WTC11 (cell line): ENCODE measurements at regions not wholly inside any gene's neighbourhood (a gene's known extent, or its start where the extent isn't known, plus 50 kb on each side); places are given as distances from the start of the nearest gene placed in this dataset.

Experiments used
- ATF6 ChIP-seq: sonication (generic); formaldehyde crosslinking; IDR thresholded peaks from 2 replicates; pipeline ENCODE4 v1.8.1; 2023; ENCODE audit warnings: mild to moderate bottlenecking, missing genetic modification reagents
- CTCF ChIP-seq: fragments of 200-600 bp; IDR thresholded peaks from 2 replicates; pipeline ENCODE4 v1.8.0; 2022; ENCODE audit warnings: antibody characterized with exemption
- ESRRA ChIP-seq: sonication (generic); formaldehyde crosslinking; IDR thresholded peaks from 2 replicates; pipeline ENCODE4 v1.8.1; 2022; ENCODE audit warnings: mild to moderate bottlenecking, missing genetic modification reagents, borderline replicate concordance
- GABPB1 ChIP-seq: sonication (generic); formaldehyde crosslinking; IDR thresholded peaks from 2 replicates; pipeline ENCODE4 v1.8.1; 2023; ENCODE audit warnings: mild to moderate bottlenecking, missing genetic modification reagents
- HMGA2 ChIP-seq: fragments of 250-450 bp; sonication (Bioruptor Pico); IDR thresholded peaks from 2 replicates; pipeline ENCODE4 v1.4.0; 2021; ENCODE audit warnings: mild to moderate bottlenecking, moderate library complexity
- NFYB ChIP-seq: sonication (generic); formaldehyde crosslinking; conservative IDR thresholded peaks from 2 replicates; pipeline ENCODE4 v1.8.0; 2022; ENCODE audit warnings: low read depth, missing genetic modification reagents
- TEAD4 ChIP-seq: sonication (generic); formaldehyde crosslinking; IDR thresholded peaks from 2 replicates; pipeline ENCODE4 v1.8.0; 2022; ENCODE audit warnings: mild to moderate bottlenecking, missing genetic modification reagents
- ZNF317 ChIP-seq: sonication (generic); formaldehyde crosslinking; IDR thresholded peaks from 2 replicates; pipeline ENCODE4 v1.8.1; 2023; ENCODE audit warnings: low read depth, mild to moderate bottlenecking, moderate library complexity, missing genetic modification reagents, borderline replicate concordance
- TF ChIP-seq, protein P1 (sequence below): fragments of 250-450 bp; sonication (Bioruptor Pico); IDR thresholded peaks from 2 replicates; pipeline ENCODE4 v1.9.0; 2021; ENCODE audit warnings: mild to moderate bottlenecking
- TF ChIP-seq, protein P2 (sequence below): fragments of 250-450 bp; sonication (Bioruptor Pico); IDR thresholded peaks from 2 replicates; pipeline ENCODE4 v1.8.0; 2021; ENCODE audit warnings: mild to moderate bottlenecking
- TF ChIP-seq, protein P3 (sequence below): sonication (generic); formaldehyde crosslinking; IDR thresholded peaks from 2 replicates; pipeline ENCODE4 v1.8.0; 2022; ENCODE audit warnings: mild to moderate bottlenecking, missing genetic modification reagents
- TF ChIP-seq, protein P4 (sequence below): sonication (generic); formaldehyde crosslinking; IDR thresholded peaks from 2 replicates; pipeline ENCODE4 v1.8.1; 2022; ENCODE audit warnings: mild to moderate bottlenecking, missing genetic modification reagents, moderate library complexity, borderline replicate concordance

DNA sequence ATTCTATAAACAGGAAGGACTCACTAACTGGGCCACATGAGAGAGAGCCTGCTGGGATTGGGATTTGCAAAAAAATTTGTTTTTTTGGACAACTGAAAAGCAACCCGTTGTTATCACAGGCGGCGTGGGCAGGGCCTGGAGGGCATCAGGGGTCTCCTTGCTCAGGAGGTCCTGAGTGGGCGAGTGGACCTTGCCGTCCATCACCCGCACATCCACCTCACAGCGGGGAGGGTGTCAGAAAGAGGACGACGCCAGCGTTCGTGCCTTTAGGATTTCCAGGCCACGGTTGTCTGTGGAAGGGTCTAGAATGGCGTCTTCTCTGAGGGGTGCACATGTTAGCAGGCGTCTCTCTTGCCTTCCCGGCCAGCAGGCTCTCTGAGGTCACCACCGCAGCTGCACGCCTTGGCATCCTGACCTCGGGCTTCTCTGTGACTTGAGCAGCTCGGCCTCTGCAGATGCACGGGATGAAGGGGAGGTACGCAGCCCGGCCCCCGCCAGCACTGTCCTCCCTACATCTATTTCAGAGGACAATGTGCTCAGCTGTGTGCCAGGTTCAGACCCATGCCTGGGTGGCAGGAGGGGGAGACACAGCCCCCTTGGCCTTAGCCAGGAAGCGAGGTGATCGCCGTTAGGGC is 749.5 kb downstream of the BRD1 start:
- TF ChIP-seq HMGA2 (no peak), CTCF (no peak), TEAD4 (CRISPR knock-in tag) (no peak), ATF6 (CRISPR knock-in tag) (no peak), GABPB1 (CRISPR knock-in tag) (no peak), ZNF317 (CRISPR knock-in tag) (no peak), ESRRA (CRISPR knock-in tag) (no peak), NFYB (CRISPR knock-in tag) (no peak)
- TF ChIP-seq, protein P1, sequence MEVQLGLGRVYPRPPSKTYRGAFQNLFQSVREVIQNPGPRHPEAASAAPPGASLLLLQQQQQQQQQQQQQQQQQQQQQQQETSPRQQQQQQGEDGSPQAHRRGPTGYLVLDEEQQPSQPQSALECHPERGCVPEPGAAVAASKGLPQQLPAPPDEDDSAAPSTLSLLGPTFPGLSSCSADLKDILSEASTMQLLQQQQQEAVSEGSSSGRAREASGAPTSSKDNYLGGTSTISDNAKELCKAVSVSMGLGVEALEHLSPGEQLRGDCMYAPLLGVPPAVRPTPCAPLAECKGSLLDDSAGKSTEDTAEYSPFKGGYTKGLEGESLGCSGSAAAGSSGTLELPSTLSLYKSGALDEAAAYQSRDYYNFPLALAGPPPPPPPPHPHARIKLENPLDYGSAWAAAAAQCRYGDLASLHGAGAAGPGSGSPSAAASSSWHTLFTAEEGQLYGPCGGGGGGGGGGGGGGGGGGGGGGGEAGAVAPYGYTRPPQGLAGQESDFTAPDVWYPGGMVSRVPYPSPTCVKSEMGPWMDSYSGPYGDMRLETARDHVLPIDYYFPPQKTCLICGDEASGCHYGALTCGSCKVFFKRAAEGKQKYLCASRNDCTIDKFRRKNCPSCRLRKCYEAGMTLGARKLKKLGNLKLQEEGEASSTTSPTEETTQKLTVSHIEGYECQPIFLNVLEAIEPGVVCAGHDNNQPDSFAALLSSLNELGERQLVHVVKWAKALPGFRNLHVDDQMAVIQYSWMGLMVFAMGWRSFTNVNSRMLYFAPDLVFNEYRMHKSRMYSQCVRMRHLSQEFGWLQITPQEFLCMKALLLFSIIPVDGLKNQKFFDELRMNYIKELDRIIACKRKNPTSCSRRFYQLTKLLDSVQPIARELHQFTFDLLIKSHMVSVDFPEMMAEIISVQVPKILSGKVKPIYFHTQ: no peak
- TF ChIP-seq, protein P2, sequence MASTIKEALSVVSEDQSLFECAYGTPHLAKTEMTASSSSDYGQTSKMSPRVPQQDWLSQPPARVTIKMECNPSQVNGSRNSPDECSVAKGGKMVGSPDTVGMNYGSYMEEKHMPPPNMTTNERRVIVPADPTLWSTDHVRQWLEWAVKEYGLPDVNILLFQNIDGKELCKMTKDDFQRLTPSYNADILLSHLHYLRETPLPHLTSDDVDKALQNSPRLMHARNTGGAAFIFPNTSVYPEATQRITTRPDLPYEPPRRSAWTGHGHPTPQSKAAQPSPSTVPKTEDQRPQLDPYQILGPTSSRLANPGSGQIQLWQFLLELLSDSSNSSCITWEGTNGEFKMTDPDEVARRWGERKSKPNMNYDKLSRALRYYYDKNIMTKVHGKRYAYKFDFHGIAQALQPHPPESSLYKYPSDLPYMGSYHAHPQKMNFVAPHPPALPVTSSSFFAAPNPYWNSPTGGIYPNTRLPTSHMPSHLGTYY (CRISPR knock-in tag): no peak
- TF ChIP-seq, protein P3, sequence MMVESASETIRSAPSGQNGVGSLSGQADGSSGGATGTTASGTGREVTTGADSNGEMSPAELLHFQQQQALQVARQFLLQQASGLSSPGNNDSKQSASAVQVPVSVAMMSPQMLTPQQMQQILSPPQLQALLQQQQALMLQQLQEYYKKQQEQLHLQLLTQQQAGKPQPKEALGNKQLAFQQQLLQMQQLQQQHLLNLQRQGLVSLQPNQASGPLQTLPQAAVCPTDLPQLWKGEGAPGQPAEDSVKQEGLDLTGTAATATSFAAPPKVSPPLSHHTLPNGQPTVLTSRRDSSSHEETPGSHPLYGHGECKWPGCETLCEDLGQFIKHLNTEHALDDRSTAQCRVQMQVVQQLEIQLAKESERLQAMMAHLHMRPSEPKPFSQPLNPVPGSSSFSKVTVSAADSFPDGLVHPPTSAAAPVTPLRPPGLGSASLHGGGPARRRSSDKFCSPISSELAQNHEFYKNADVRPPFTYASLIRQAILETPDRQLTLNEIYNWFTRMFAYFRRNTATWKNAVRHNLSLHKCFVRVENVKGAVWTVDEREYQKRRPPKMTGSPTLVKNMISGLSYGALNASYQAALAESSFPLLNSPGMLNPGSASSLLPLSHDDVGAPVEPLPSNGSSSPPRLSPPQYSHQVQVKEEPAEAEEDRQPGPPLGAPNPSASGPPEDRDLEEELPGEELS (CRISPR knock-in tag): no peak
- TF ChIP-seq, protein P4, sequence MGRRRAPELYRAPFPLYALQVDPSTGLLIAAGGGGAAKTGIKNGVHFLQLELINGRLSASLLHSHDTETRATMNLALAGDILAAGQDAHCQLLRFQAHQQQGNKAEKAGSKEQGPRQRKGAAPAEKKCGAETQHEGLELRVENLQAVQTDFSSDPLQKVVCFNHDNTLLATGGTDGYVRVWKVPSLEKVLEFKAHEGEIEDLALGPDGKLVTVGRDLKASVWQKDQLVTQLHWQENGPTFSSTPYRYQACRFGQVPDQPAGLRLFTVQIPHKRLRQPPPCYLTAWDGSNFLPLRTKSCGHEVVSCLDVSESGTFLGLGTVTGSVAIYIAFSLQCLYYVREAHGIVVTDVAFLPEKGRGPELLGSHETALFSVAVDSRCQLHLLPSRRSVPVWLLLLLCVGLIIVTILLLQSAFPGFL: no peak
